Testis (tissue), 2 donors: ENCODE measurements at regions not wholly inside any gene's neighbourhood (a gene's known extent, or its start where the extent isn't known, plus 50 kb on each side); places are given as distances from the start of the nearest gene placed in this dataset.

ENCODE experiments used
- CTCF ChIP-seq, 3 experiments: fragments of 450-650 bp in 2 of 3; fragments of 200-600 bp in 1 of 3; sonication (generic) in 1 of 3; IDR thresholded peaks; one replicate each; pipeline ENCODE4 v1.5.1; 2016 to 2019; ENCODE audit warnings: antibody characterized with exemption in 3 of 3, mild to moderate bottlenecking in 2 of 3, moderate library complexity in 1 of 3
- POLR2A ChIP-seq: fragments of 450-650 bp; IDR thresholded peaks from one replicate; pipeline ENCODE4 v1.6.1; 2017; ENCODE audit warnings: antibody characterized with exemption, mild to moderate bottlenecking, moderate library complexity

GRCh38 chr5:68884883-68885282, 208.9 kb upstream of the SLC30A5 start:
- no peak for TF ChIP-seq POLR2A
- TF ChIP-seq CTCF (IDR thresholded peaks at IDR 0.05), result peak in 1 of 3 experiments; percentile 34
